ENCODE measurements at regions not wholly inside any gene's neighbourhood (a gene's known extent, or its start where the extent isn't known, plus 50 kb on each side); places are given as distances from the start of the nearest gene placed in this dataset.

- no peak for DNase-seq
These were observed 414.9 kb downstream of the ZSWIM6 start for GRCh38 chr5:61746831-61747575.

GRCh38 chr5:61748121-61748520 is 416.1 kb downstream of the ZSWIM6 start:
- DNase-seq, result no peak

- no peak for DNase-seq
These were observed 416.6 kb downstream of the ZSWIM6 start for GRCh38 chr5:61748651-61749050.

- DNase-seq, result no peak
These were observed 420.5 kb downstream of the ZSWIM6 start for GRCh38 chr5:61752588-61752987.

GRCh38 chr5:61754792-61755191 is 422.7 kb downstream of the ZSWIM6 start:
- DNase-seq, result no peak

- no peak for DNase-seq
These were observed 423.7 kb downstream of the ZSWIM6 start for GRCh38 chr5:61755726-61756222.

DNA sequence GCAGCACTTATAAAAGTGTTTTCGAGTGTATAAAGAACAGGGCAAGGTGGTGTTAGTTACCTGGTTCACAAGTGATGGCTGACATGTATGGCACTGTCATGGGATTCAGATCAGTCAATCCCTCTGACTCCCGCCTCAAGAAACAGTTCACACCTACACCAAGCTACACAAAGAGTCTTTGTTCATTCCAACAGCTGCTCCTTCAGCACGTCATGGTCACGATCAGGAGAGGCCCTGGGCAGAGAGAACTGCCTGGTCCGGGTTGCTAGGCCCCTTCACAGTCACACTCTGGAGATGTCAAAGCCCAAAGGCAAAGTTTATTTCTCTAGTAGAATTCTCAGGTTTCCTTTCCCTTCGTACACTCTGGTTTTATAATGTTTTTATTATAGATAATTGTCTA is 426.7 kb downstream of the ZSWIM6 start:
- no peak for DNase-seq

GRCh38 chr5:61765471-61765870 is 433.4 kb downstream of the ZSWIM6 start:
- DNase-seq, result no peak

- DNase-seq, result no peak
These were observed 434.1 kb downstream of the ZSWIM6 start for GRCh38 chr5:61766141-61766540.

DNA sequence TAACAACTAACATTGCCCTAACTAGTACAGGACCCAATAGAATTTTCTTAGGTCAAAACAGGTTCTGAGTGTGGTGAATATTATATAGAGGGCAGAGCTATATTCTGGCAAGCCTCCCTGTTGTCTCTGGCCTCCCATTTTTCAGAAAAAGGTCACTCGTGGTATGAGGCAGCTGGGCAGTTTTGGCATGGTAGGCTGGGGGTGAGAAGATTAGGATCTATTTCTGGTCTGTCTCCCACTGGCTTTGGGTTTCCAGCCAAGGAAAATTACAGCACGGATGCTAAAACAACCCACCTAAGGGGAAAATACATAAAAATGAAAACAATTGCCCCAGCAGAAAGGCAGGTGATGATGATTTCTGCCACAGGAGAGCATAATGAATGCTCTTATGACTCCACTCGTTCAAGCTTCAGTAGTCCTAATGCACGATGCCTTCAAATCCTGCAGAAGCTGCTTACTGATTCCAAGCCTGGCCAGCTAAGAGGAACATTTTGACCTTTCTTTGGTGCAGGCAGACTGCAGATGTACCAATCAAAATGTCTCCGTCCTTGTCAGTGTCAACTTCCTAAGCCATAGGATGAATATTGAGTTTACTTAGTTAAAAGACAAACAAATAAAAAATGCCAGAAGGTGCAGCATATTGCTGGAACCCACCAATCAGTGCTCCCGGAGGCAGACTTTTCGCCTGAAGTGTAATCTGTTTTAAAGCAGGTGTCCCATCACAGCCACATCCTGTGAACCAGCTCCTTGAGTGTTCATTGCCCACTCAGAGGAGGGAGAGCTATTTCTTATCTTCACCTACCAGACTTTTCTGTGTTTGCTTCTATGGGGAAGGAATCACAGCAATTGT is 435.4 kb downstream of the ZSWIM6 start:
- DNase-seq, result no peak

- no peak for DNase-seq
These were observed 436.7 kb downstream of the ZSWIM6 start for GRCh38 chr5:61768692-61769281.

GRCh38 chr5:61771062-61771461 is 439.0 kb downstream of the ZSWIM6 start:
- DNase-seq, result no peak

GRCh38 chr5:61771808-61772207 is 439.8 kb downstream of the ZSWIM6 start:
- DNase-seq, result no peak

DNA sequence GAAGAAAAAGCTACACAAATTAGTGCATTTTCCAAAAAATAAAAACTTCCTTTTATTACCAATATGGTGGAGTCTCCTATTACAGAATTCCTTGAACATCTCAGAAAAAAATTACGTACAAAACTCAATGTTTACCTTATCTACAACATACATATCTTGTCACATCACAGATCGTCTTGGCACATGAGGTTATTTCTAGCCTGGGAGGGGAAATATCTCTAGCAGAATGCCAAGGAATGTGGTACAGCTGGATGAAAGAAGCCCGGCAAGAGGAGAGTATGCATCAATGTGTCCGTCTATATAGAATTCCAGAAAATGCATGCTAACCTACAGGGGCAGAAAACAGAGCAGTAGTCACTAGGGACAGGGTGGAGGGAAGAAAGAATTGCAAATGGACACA is 443.8 kb downstream of the ZSWIM6 start:
- DNase-seq, result no peak

DNA sequence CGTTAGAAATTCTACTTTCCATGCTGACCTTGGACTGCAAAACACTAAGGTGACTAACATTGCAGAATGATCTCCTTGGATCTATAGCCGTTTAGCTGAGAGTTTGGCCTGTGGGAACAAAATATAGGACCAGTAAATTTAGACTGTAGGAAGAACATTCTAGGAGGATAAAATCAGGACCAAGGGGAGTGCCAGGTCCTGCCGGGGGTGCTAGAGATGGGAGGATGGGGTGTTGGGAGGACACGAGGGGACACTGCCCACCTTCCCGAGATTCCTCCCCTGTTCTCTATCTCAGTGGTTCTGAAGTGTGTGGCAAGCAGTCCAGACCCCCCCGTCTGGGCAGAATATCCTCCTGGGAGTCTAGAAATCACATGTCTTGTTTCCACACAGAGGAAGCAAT is 445.2 kb downstream of the ZSWIM6 start:
- DNase-seq, result no peak

GRCh38 chr5:61779743-61780142 is 447.7 kb downstream of the ZSWIM6 start:
- DNase-seq, result no peak

DNA sequence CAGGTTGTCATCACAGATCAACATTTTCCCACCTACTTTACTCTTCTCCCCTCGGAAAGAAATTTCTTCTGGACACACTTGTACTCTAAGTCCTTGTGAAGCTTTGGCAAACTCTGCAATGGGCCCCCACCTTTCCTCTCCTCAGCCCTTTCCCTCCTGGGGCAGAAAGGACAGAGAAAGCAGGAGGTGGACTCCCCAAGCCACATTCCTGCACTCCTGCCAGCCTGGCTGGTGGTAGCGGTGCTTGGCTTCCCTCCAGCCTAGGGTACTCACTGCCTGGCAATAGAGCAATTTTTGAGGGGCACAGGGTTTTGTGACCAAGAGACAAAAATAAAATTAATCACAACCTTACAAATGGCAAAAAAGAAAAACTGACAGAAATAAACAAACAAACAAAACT is 451.4 kb downstream of the ZSWIM6 start:
- no peak for DNase-seq

DNA sequence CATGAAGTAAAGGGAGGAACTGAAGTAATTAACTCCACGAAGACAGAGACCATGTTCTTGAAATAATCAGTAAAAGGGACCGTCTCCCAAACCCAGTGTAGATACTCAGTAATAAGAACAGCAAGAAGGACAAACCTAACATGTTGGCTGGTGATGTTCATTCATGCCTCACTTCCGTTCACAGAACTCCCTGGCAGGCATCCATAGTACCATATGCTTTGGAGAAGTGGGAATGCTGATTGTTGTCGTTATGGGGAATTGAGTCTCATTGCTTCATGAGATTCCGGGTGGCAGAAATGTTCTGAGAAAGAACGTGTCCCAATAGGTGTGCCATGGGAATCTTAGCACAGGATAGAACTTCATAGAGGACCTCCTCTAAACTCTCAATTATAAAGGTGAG is 452.3 kb downstream of the ZSWIM6 start:
- DNase-seq, result no peak

- no peak for DNase-seq
These were observed 456.5 kb downstream of the ZSWIM6 start for GRCh38 chr5:61788548-61788947.

GRCh38 chr5:61790007-61790406 is 457.9 kb downstream of the ZSWIM6 start:
- no peak for DNase-seq

DNA sequence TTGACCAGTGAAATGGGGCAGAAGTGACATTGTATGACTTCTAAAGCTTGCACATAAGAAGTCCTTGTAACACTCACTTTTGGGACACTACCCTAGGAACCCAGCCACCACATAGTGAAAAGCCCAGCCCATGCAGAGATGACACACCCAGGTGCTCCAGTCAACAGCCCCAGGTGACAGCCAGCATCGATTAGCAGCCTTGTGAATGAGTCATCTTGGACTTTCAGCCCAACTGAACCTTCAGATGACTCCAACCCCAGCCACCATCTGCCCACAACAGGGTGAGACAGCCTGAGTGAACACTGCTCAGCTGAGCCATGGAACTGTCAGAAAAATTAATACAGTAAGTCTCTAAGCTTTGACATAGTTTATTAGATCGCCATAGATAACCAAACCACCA is 458.6 kb downstream of the ZSWIM6 start:
- DNase-seq, result no peak

- no peak for DNase-seq
These were observed 464.7 kb downstream of the ZSWIM6 start for GRCh38 chr5:61796773-61797172.

DNA sequence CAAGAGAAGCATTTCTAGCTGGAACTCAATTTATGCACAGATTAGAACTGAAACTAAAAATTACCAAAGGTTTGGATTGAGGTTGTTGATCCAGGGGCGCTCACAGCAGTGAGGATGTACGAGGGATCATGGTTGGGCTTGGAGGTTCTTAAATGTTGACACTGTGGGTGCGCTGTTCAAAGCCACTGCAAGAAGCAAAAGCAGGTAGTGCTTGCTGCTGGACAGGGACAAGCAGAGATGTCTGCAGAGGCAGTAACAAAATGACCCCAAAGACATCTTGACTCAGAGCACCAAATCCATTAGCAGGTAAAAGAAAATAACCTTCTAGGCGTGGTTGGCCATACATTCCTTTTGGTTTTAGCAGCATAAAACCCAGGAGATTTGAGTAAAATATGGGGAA is 468.4 kb downstream of the ZSWIM6 start:
- no peak for DNase-seq

DNA sequence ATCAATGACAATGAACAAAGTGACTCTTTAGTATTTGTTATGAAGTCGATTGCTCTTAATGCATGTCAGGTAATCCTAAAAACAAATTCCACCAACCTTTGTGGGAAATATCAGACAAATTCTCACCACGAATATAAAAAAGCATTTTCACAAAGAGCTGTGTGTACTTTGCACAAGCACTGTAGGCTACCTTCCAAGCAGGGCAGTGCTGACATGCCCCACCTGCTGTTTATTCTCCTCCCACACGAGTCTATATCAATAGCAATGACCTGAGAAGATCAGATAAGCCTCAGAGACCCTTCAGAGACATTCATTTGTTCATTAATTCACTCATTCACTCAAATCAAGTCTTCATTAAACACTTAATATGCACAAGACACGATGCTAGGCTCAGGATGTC is 469.1 kb downstream of the ZSWIM6 start:
- no peak for DNase-seq
